Stomach (tissue), 8 donors: ENCODE measurements at regions not wholly inside any gene's neighbourhood (a gene's known extent, or its start where the extent isn't known, plus 50 kb on each side); places are given as distances from the start of the nearest gene placed in this dataset.

ENCODE experiments used
- DNase-seq, 2 donors: peaks; one replicate each; pipeline versions ENCODE4 v3.0.0 to v3.0.0-alpha.2; 2013 to 2019
- H3K27ac ChIP-seq, 5 donors: fragments of 200-600 bp in 4 of 5; sonication (generic) in 4 of 5; one replicate each; pipeline ENCODE4 v1.5.1; 2013 to 2019; ENCODE audit warnings: mild to moderate bottlenecking in 1 of 5, moderate library complexity in 1 of 5
- H3K27me3 ChIP-seq, 3 donors: fragments of 200-600 bp; sonication (generic); one replicate each; pipeline ENCODE4 v1.5.1; 2017 to 2019; ENCODE audit warnings: mixed run types in 1 of 3
- H3K36me3 ChIP-seq, 4 donors: fragments of 200-600 bp; sonication (generic); 1 replicate in 3 of 4; 2 replicates in 1 of 4; pipeline ENCODE4 v1.5.1; 2016 to 2019
- H3K4me1 ChIP-seq, 4 donors: fragments of 200-600 bp; sonication (generic); one replicate each; pipeline ENCODE4 v1.5.1; 2016 to 2019
- H3K4me3 ChIP-seq, 4 donors: fragments of 200-600 bp; sonication (generic) in 3 of 4; one replicate each; pipeline ENCODE4 v1.5.1; 2016 to 2019; ENCODE audit warnings: mild to moderate bottlenecking in 1 of 4
- H3K9me3 ChIP-seq, 4 donors: fragments of 200-600 bp; sonication (generic); one replicate each; pipeline ENCODE4 v1.5.1; 2016 to 2019
- EP300 ChIP-seq: sonication (generic); formaldehyde crosslinking; IDR thresholded peaks from one replicate; pipeline ENCODE4 v1.6.1; 2017; ENCODE audit warnings: antibody characterized with exemption
- POLR2A ChIP-seq, 4 donors: fragments of 450-650 bp; IDR thresholded peaks; one replicate each; pipeline ENCODE4 v1.6.1; 2016; ENCODE audit warnings: antibody characterized with exemption in 4 of 4, control low read depth in 2 of 4, mild to moderate bottlenecking in 1 of 4, moderate library complexity in 1 of 4
- POLR2AphosphoS5 ChIP-seq, 3 donors: sonication (generic); formaldehyde crosslinking; IDR thresholded peaks; one replicate each; pipeline ENCODE4 v1.6.1; 2016; ENCODE audit warnings: antibody characterized with exemption in 3 of 3
- WGBS, 5 donors: extraction: QIAGEN DNeasy Blood & Tissue Kit in 3 of 5; methylation state at CpG; one replicate each; pipeline versions ENCODE4 v1.1.5 to v1.1.7; 2013 to 2018; 5-methylcytosine and 5-hydroxymethylcytosine counted together
- intact Hi-C: fragments of 100-400 bp; cut with DNase I; formaldehyde crosslinking; loops from one replicate; pipeline ENCODE4 v1.15.1; 2023; ENCODE audit warnings: low total_unique reads
- TF ChIP-seq, protein P1 (sequence below), 7 experiments: fragments of 450-650 bp in 4 of 7; fragments of 200-600 bp in 3 of 7; sonication (generic) in 3 of 7; IDR thresholded peaks; one replicate each; pipeline ENCODE4 v1.5.1; 2016 to 2019; ENCODE audit warnings: antibody characterized with exemption in 7 of 7, control low read depth in 2 of 7, mild to moderate bottlenecking in 1 of 7
- donor health status: healthy with polysubstance abuse.
- donor health status: Bipolar disorder and iron deficiency.
- donor health status: healthy.

- intact Hi-C loops, result no loop called here
- no peak overlapping the region for H3K4me3 ChIP-seq
- WGBS, 5 donors, result 63 to 80% (median 71%) methylated on average over 2 of the region's 2 CpGs
Measured at GRCh38 chr12:22808860-22809259, 183.9 kb downstream of the ETNK1 start.

DNA sequence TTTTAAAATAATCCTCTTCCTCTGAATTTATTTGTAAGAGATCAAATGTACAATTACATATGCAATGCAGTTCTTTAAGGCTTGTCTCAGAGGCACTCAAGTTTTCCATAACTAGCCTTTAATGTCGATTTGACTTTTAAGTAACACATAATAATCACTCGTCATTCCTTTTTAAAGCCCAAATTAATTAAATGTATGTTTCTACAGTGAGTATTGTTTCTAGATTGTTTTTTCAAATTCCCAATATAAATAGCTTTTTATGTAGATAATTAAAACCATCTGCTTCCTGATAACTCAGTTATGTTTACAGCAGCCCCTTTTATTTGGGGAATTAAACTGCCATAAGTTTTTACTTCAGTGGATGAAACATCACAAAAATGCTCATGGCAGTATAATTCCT is 185.1 kb downstream of the ETNK1 start:
- H3K4me3 ChIP-seq, result no peak overlapping the region
- no peak for DNase-seq
- 66 to 79% (median 71%) methylated on average over 2 of the region's 2 CpGs for WGBS, 5 donors
- no peak for TF ChIP-seq POLR2AphosphoS5 (IDR thresholded peaks at IDR 0.05)
- TF ChIP-seq EP300, result no peak
- no peak for TF ChIP-seq POLR2A (IDR thresholded peaks at IDR 0.05)
- TF ChIP-seq, protein P1, sequence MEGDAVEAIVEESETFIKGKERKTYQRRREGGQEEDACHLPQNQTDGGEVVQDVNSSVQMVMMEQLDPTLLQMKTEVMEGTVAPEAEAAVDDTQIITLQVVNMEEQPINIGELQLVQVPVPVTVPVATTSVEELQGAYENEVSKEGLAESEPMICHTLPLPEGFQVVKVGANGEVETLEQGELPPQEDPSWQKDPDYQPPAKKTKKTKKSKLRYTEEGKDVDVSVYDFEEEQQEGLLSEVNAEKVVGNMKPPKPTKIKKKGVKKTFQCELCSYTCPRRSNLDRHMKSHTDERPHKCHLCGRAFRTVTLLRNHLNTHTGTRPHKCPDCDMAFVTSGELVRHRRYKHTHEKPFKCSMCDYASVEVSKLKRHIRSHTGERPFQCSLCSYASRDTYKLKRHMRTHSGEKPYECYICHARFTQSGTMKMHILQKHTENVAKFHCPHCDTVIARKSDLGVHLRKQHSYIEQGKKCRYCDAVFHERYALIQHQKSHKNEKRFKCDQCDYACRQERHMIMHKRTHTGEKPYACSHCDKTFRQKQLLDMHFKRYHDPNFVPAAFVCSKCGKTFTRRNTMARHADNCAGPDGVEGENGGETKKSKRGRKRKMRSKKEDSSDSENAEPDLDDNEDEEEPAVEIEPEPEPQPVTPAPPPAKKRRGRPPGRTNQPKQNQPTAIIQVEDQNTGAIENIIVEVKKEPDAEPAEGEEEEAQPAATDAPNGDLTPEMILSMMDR (IDR thresholded peaks at IDR 0.05), result no peak
- no peaks in the 10 kb centered on the region for H3K27me3 ChIP-seq
- H3K4me1 ChIP-seq, result no peaks in the 10 kb centered on the region
- no peak overlapping the region for H3K27ac ChIP-seq
- H3K9me3 ChIP-seq, result no peaks in the 10 kb centered on the region
- no peaks in the 10 kb centered on the region for H3K36me3 ChIP-seq
- intact Hi-C loops, result no loop called here

More at GRCh38 chr12:22808860-22809259, 183.9 kb downstream of the ETNK1 start:
- H3K4me1 ChIP-seq, result no peaks in the 10 kb centered on the region
- DNase-seq, result no peak
- H3K27me3 ChIP-seq, result no peaks in the 10 kb centered on the region
- no peak overlapping the region for H3K27ac ChIP-seq
- no peaks in the 10 kb centered on the region for H3K36me3 ChIP-seq
- H3K9me3 ChIP-seq, result peaks cover 0 to 4% (median 0%) of the 10 kb centered on the region in 4 donors
- TF ChIP-seq, protein P1 (IDR thresholded peaks at IDR 0.05), result no peak
- TF ChIP-seq POLR2AphosphoS5 (IDR thresholded peaks at IDR 0.05) (no peak), POLR2A (IDR thresholded peaks at IDR 0.05) (no peak), EP300 (no peak)

DNA sequence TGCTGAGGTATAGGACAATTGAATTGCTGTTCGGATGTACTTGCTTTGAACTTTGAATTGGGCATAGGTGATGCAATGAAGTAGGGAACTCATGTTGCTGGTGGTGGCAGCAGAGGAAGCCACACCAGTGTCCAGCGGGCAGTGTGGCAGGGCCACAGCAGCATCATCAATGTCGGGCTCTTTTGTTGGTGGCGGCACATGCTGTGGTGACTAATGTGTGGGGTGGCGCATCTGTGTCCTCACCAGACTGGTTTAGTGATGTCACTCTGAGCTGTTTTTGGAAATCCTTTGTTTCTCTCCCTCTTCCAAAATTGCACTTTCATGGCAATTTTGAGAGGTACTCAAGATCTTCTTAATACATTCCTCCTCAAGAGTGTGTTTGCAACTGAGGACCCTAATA is 187.6 kb downstream of the ETNK1 start:
- no peak overlapping the region for H3K4me3 ChIP-seq
- TF ChIP-seq, protein P1 (IDR thresholded peaks at IDR 0.05), result no peak
- TF ChIP-seq POLR2A (IDR thresholded peaks at IDR 0.05) (no peak), POLR2AphosphoS5 (IDR thresholded peaks at IDR 0.05) (no peak), EP300 (no peak)
- no peaks in the 10 kb centered on the region for H3K36me3 ChIP-seq
- H3K27me3 ChIP-seq, result no peaks in the 10 kb centered on the region
- intact Hi-C loops, result no loop called here
- 93 to 97% (median 95%) methylated on average over 5 of the region's 5 CpGs for WGBS, 5 donors
- no peaks in the 10 kb centered on the region for H3K4me1 ChIP-seq
- DNase-seq, result no peak
- no peak overlapping the region for H3K27ac ChIP-seq
- H3K9me3 ChIP-seq, result no peaks in the 10 kb centered on the region

GRCh38 chr12:22821985-22822384 is 197.0 kb downstream of the ETNK1 start:
- DNase-seq, result no peak
- H3K36me3 ChIP-seq, result no peaks in the 10 kb centered on the region
- H3K27me3 ChIP-seq, result no peaks in the 10 kb centered on the region
- H3K4me1 ChIP-seq, result no peaks in the 10 kb centered on the region
- intact Hi-C loops, result no loop called here
- H3K9me3 ChIP-seq, result peaks cover 0 to 10% (median 3%) of the 10 kb centered on the region in 4 donors
- 84 to 94% (median 88%) methylated on average over 4 of the region's 4 CpGs for WGBS, 5 donors
- no peak overlapping the region for H3K27ac ChIP-seq
- H3K4me3 ChIP-seq, result no peak overlapping the region
- TF ChIP-seq EP300 (no peak), POLR2AphosphoS5 (IDR thresholded peaks at IDR 0.05) (no peak), POLR2A (IDR thresholded peaks at IDR 0.05) (no peak)
- TF ChIP-seq, protein P1 (IDR thresholded peaks at IDR 0.05), result no peak
